Fibroblast of lung (primary cell): ENCODE measurements at regions not wholly inside any gene's neighbourhood (a gene's known extent, or its start where the extent isn't known, plus 50 kb on each side); places are given as distances from the start of the nearest gene placed in this dataset.

ENCODE experiments used
- DNase-seq, 2 donors: peaks; one replicate each; pipeline versions ENCODE4 v3.0.0 to v3.0.0-alpha.2; 2010; ENCODE audit warnings: low read depth in 2 of 2
- H2AFZ ChIP-seq: 2 replicates; pipeline ENCODE4 v1.5.1; 2012; ENCODE audit warnings: low read length, control low read depth, inconsistent platforms
- H3K27ac ChIP-seq: 2 replicates; pipeline ENCODE4 v1.5.1; 2011; ENCODE audit warnings: low read length, control low read depth; ENCODE audit not compliant: insufficient read depth
- H3K27me3 ChIP-seq: 2 replicates; pipeline ENCODE4 v1.5.1; 2011; ENCODE audit warnings: mild to moderate bottlenecking, low read length; ENCODE audit not compliant: control insufficient read depth, insufficient read depth
- H3K36me3 ChIP-seq: 2 replicates; pipeline ENCODE4 v1.5.1; 2011; ENCODE audit warnings: low read length; ENCODE audit not compliant: control insufficient read depth, insufficient read depth
- H3K4me1 ChIP-seq: 2 replicates; pipeline ENCODE4 v1.5.1; 2011; ENCODE audit warnings: low read length; ENCODE audit not compliant: control insufficient read depth, insufficient read depth; ENCODE audit errors: extremely low read depth
- H3K4me2 ChIP-seq: 2 replicates; pipeline ENCODE4 v1.5.1; 2011; ENCODE audit warnings: low read length, control low read depth; ENCODE audit not compliant: insufficient read depth; ENCODE audit errors: extremely low read depth
- H3K4me3 ChIP-seq, 4 experiments: fragments of 200-600 bp in 1 of 4; sonication (generic) in 1 of 4; replicated peaks in 1 of 4; 2 replicates each; pipeline ENCODE4 v1.5.1; 2011 to 2016; ENCODE audit warnings: low read length in 4 of 4, low read depth in 3 of 4, mild to moderate bottlenecking in 3 of 4, control low read depth in 2 of 4, inconsistent platforms in 1 of 4, mixed read lengths in 1 of 4; ENCODE audit not compliant: insufficient read depth in 1 of 4; ENCODE audit errors: control extremely low read depth in 1 of 4
- H3K79me2 ChIP-seq: 2 replicates; pipeline ENCODE4 v1.5.1; 2012; ENCODE audit warnings: mild to moderate bottlenecking, low read length, inconsistent platforms; ENCODE audit not compliant: control insufficient read depth, insufficient read depth
- H3K9ac ChIP-seq: 2 replicates; pipeline ENCODE4 v1.5.1; 2011; ENCODE audit warnings: mild to moderate bottlenecking, low read length, control low read depth; ENCODE audit not compliant: insufficient read depth
- H3K9me3 ChIP-seq: 2 replicates; pipeline ENCODE4 v1.5.1; 2012; ENCODE audit warnings: low read depth, low read length; ENCODE audit not compliant: control insufficient read depth, insufficient read depth
- H4K20me1 ChIP-seq: 2 replicates; pipeline ENCODE4 v1.5.1; 2011; ENCODE audit warnings: low read length; ENCODE audit not compliant: control insufficient read depth, insufficient read depth; ENCODE audit errors: extremely low read depth
- EZH2 ChIP-seq: IDR thresholded peaks from 2 replicates; pipeline ENCODE4 v1.5.1; 2012; ENCODE audit warnings: low read length, control low read depth, mild to moderate bottlenecking; ENCODE audit errors: missing control alignments
- TF ChIP-seq, protein P1 (sequence below), 2 donors: IDR thresholded peaks in 1 of 2; conservative IDR thresholded peaks in 1 of 2; 1 replicate in 1 of 2; 2 replicates in 1 of 2; pipeline ENCODE4 v1.5.1; 2011 to 2012; ENCODE audit warnings: low read length in 2 of 2, control low read depth in 1 of 2, inconsistent platforms in 1 of 2, low read depth in 1 of 2, mild to moderate bottlenecking in 1 of 2

DNA sequence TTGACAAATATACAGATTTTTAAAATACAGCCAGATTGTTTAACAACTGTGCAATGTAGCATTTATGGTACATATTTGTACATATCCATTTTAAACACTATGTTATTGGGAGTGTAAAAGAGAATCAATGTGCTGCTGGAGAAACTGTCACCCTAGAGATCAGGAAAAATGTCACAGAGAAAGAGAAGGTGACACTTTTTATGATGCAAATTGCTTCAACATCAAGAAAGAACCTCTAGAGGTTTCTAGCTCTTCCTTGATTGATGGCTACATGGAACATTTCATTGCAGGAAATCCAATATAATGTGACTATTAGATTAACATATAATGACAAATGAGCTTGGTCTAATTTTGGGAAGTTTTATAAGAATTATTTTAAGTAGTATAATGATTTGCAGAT, 1491.2 kb upstream of the PCDH20 start:
- no peaks in the 10 kb centered on the region for H3K27me3 ChIP-seq
- no peak for TF ChIP-seq EZH2
- TF ChIP-seq, protein P1, sequence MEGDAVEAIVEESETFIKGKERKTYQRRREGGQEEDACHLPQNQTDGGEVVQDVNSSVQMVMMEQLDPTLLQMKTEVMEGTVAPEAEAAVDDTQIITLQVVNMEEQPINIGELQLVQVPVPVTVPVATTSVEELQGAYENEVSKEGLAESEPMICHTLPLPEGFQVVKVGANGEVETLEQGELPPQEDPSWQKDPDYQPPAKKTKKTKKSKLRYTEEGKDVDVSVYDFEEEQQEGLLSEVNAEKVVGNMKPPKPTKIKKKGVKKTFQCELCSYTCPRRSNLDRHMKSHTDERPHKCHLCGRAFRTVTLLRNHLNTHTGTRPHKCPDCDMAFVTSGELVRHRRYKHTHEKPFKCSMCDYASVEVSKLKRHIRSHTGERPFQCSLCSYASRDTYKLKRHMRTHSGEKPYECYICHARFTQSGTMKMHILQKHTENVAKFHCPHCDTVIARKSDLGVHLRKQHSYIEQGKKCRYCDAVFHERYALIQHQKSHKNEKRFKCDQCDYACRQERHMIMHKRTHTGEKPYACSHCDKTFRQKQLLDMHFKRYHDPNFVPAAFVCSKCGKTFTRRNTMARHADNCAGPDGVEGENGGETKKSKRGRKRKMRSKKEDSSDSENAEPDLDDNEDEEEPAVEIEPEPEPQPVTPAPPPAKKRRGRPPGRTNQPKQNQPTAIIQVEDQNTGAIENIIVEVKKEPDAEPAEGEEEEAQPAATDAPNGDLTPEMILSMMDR (conservative IDR thresholded peaks at IDR 0.05 in 1 of 2, IDR thresholded peaks at IDR 0.05 in 1 of 2; ENCODE audit: low read depth in 1 of 2, low read length in 2 of 2) = no peak
- no peaks in the 10 kb centered on the region for H3K4me1 ChIP-seq
- H3K4me3 ChIP-seq = no peak overlapping the region
- H3K27ac ChIP-seq = no peak overlapping the region
- H3K36me3 ChIP-seq = no peaks in the 10 kb centered on the region
- H3K4me2 ChIP-seq = no peak overlapping the region
- H3K9ac ChIP-seq = no peak overlapping the region
- no peak overlapping the region for H2AFZ ChIP-seq
- DNase-seq = no peak
- H4K20me1 ChIP-seq = no peaks in the 10 kb centered on the region
- no peaks in the 10 kb centered on the region for H3K79me2 ChIP-seq
- H3K9me3 ChIP-seq = no peaks in the 10 kb centered on the region

DNA sequence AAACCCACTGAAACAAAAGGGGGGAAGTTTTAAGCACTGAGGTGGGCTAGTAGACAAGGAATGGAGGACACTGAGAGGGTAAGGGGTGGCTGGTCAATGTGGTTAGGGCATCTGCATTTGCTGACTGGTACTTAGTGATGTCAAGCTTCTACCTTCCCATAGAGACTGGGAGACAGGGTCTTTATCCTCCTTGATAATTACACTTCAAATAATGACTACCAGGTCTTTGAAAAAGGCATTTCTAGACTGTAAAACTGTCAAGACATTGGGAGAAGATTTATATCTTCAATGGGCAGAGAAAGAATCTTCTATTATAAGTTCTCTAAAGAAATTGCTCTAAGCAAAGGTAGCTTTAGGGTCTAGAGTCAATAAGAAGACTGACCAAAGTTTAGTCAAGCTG, 1490.8 kb upstream of the PCDH20 start:
- no peaks in the 10 kb centered on the region for H4K20me1 ChIP-seq
- no peak for DNase-seq
- no peaks in the 10 kb centered on the region for H3K36me3 ChIP-seq
- H3K27me3 ChIP-seq = no peaks in the 10 kb centered on the region
- H3K9me3 ChIP-seq = no peaks in the 10 kb centered on the region
- H3K4me1 ChIP-seq = no peaks in the 10 kb centered on the region
- H3K4me3 ChIP-seq = no peak overlapping the region
- no peak overlapping the region for H3K27ac ChIP-seq
- TF ChIP-seq, protein P1 (conservative IDR thresholded peaks at IDR 0.05 in 1 of 2, IDR thresholded peaks at IDR 0.05 in 1 of 2; ENCODE audit: low read depth in 1 of 2, low read length in 2 of 2) = no peak
- no peak for TF ChIP-seq EZH2
- no peaks in the 10 kb centered on the region for H3K79me2 ChIP-seq
- no peak overlapping the region for H3K4me2 ChIP-seq
- H2AFZ ChIP-seq = no peak overlapping the region
- no peak overlapping the region for H3K9ac ChIP-seq

DNA sequence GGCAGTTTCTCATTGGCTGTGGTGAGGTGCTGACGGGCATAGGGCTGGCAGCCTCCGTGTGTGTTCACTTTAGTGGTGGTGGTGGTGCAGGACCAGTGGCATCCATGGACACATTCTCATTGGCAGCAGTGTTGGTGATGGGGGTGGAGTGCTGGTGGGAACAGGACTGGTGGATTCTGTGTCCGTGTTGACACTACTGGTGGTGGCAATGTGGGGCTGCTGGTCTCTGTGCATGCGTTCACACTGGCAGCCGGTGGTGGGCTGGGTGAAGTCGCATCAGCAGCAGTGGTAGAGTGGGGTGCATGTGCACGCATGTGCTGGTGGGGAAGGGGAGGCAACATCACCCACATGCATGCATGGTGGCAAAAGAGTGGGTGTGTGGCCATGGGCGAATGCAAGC, 1471.4 kb upstream of the PCDH20 start:
- Histone ChIP-seq H3K9ac (no peak overlapping the region), H3K4me2 (no peak overlapping the region), H3K9me3 (no peaks in the 10 kb centered on the region), H3K27ac (no peak overlapping the region), H4K20me1 (no peaks in the 10 kb centered on the region), H3K27me3 (no peaks in the 10 kb centered on the region), H3K4me1 (no peaks in the 10 kb centered on the region), H3K79me2 (no peaks in the 10 kb centered on the region), H3K36me3 (no peaks in the 10 kb centered on the region), H3K4me3 (no peak overlapping the region), H2AFZ (no peak overlapping the region)
- no peak for DNase-seq
- TF ChIP-seq, protein P1 (conservative IDR thresholded peaks at IDR 0.05 in 1 of 2, IDR thresholded peaks at IDR 0.05 in 1 of 2; ENCODE audit: low read depth in 1 of 2, low read length in 2 of 2) = no peak
- no peak for TF ChIP-seq EZH2
